Suprapubic skin (tissue), 4 donors: ENCODE measurements at regions not wholly inside any gene's neighbourhood (a gene's known extent, or its start where the extent isn't known, plus 50 kb on each side); places are given as distances from the start of the nearest gene placed in this dataset.

Experiments
- DNase-seq, 2 donors: peaks; one replicate each; pipeline ENCODE4 v3.0.0-alpha.2; 2019; ENCODE audit warnings: low spot score in 2 of 2
- H3K27ac ChIP-seq: fragments of 200-600 bp; sonication (generic); one replicate; pipeline ENCODE4 v1.5.1; 2019
- H3K27me3 ChIP-seq: fragments of 200-600 bp; sonication (generic); one replicate; pipeline ENCODE4 v1.5.1; 2019
- H3K36me3 ChIP-seq: fragments of 200-600 bp; sonication (generic); one replicate; pipeline ENCODE4 v1.5.1; 2019
- H3K4me1 ChIP-seq: fragments of 200-600 bp; sonication (generic); one replicate; pipeline ENCODE4 v1.5.1; 2019
- H3K4me3 ChIP-seq: fragments of 200-600 bp; sonication (generic); one replicate; pipeline ENCODE4 v1.5.1; 2019; ENCODE audit warnings: mild to moderate bottlenecking
- H3K9me3 ChIP-seq: fragments of 200-600 bp; sonication (generic); one replicate; pipeline ENCODE4 v1.5.1; 2019
- CTCF ChIP-seq, 2 donors: fragments of 200-600 bp in 1 of 2; fragments of 450-650 bp in 1 of 2; sonication (generic) in 1 of 2; IDR thresholded peaks; one replicate each; pipeline ENCODE4 v1.5.1; 2016 to 2019; ENCODE audit warnings: antibody characterized with exemption in 2 of 2, mild to moderate bottlenecking in 1 of 2, moderate library complexity in 1 of 2
- EP300 ChIP-seq: sonication (generic); formaldehyde crosslinking; IDR thresholded peaks from one replicate; pipeline ENCODE4 v1.6.1; 2017; ENCODE audit warnings: antibody characterized with exemption
- POLR2A ChIP-seq, 2 donors: fragments of 450-650 bp; IDR thresholded peaks; one replicate each; pipeline ENCODE4 v1.6.1; 2017; ENCODE audit warnings: antibody characterized with exemption in 2 of 2, mild to moderate bottlenecking in 2 of 2, moderate library complexity in 2 of 2
- POLR2AphosphoS5 ChIP-seq, 3 donors: sonication (generic); formaldehyde crosslinking; IDR thresholded peaks; one replicate each; pipeline ENCODE4 v1.6.1; 2017; ENCODE audit warnings: antibody characterized with exemption in 3 of 3
- WGBS: methylation state at CpG from one replicate; pipeline ENCODE4 v1.1.5; 2018; 5-methylcytosine and 5-hydroxymethylcytosine counted together

DNA sequence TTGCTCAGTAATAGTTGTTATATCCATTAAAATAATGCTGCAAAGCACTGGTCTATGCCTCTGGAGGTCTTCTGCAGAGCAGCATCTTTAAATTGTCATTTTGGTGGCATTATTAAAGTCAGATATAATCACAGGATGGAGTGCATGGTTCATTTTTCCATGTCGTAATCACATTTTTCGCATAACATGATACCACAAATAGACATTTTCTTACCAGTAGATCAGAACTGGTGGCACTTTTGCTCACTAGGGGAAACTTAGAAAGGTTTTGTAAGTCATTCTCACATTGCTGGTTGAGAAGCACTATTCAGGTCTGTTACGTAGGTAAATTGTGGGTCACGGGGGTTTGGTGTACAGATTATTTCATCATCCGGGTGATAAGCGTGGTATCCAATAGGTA lies 484.5 kb upstream of the PRKX start:
- H3K27ac ChIP-seq, result no peak overlapping the region
- no peaks in the 10 kb centered on the region for H3K4me1 ChIP-seq
- TF ChIP-seq EP300 (no peak), POLR2AphosphoS5 (IDR thresholded peaks at IDR 0.05) (no peak), CTCF (IDR thresholded peaks at IDR 0.05) (no peak), POLR2A (IDR thresholded peaks at IDR 0.05) (no peak)
- H3K4me3 ChIP-seq, result no peak overlapping the region
- WGBS, result 91% methylated on average over 6 of the region's 6 CpGs
- H3K36me3 ChIP-seq, result no peaks in the 10 kb centered on the region
- DNase-seq, result no peak
- no peaks in the 10 kb centered on the region for H3K9me3 ChIP-seq
- no peaks in the 10 kb centered on the region for H3K27me3 ChIP-seq

- Histone ChIP-seq H3K27ac (no peak overlapping the region), H3K4me1 (no peaks in the 10 kb centered on the region), H3K27me3 (no peaks in the 10 kb centered on the region), H3K9me3 (no peaks in the 10 kb centered on the region), H3K36me3 (no peaks in the 10 kb centered on the region), H3K4me3 (no peak overlapping the region)
- DNase-seq, result no peak
- WGBS, result 83% methylated on average over 6 of the region's 6 CpGs
- TF ChIP-seq POLR2A (IDR thresholded peaks at IDR 0.05) (no peak), EP300 (no peak), POLR2AphosphoS5 (IDR thresholded peaks at IDR 0.05) (no peak), CTCF (IDR thresholded peaks at IDR 0.05) (no peak)
Measured at GRCh38 chrX:4193500-4194155, 480.2 kb upstream of the PRKX start.

GRCh38 chrX:4186331-4186730 lies 472.9 kb upstream of the PRKX start:
- no peaks in the 10 kb centered on the region for H3K9me3 ChIP-seq
- no peaks in the 10 kb centered on the region for H3K4me1 ChIP-seq
- no peak overlapping the region for H3K27ac ChIP-seq
- no peaks in the 10 kb centered on the region for H3K36me3 ChIP-seq
- 54% methylated on average over 2 of the region's 2 CpGs for WGBS
- TF ChIP-seq EP300, result no peak
- TF ChIP-seq POLR2AphosphoS5 (IDR thresholded peaks at IDR 0.05), result no peak
- TF ChIP-seq POLR2A (IDR thresholded peaks at IDR 0.05), result no peak
- TF ChIP-seq CTCF (IDR thresholded peaks at IDR 0.05), result no peak
- no peaks in the 10 kb centered on the region for H3K27me3 ChIP-seq
- DNase-seq, result no peak
- H3K4me3 ChIP-seq, result no peak overlapping the region

DNA sequence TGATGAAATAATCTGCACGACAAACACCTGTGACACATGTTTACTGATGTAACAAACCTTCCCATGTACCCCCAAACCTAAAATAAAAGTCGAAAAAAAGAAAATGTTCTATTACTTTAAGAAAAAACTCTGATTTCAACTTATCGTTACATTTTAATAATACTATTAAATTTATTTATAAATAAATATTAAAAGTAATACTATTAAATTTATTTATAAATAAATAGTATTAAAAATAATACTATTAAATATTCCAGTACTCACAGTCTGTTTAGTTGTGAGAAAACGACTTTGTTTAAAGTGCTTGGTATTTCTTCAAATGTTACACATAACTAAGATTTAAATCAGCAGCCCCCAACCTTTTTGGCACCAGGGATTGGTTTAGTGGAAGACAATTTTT lies 471.6 kb upstream of the PRKX start:
- no peaks in the 10 kb centered on the region for H3K36me3 ChIP-seq
- H3K4me1 ChIP-seq, result no peaks in the 10 kb centered on the region
- H3K27me3 ChIP-seq, result no peaks in the 10 kb centered on the region
- H3K27ac ChIP-seq, result no peak overlapping the region
- TF ChIP-seq POLR2A (IDR thresholded peaks at IDR 0.05) (no peak), POLR2AphosphoS5 (IDR thresholded peaks at IDR 0.05) (no peak), EP300 (no peak), CTCF (IDR thresholded peaks at IDR 0.05) (no peak)
- WGBS, result 94% methylated on average over 4 of the region's 4 CpGs
- DNase-seq, result no peak
- no peaks in the 10 kb centered on the region for H3K9me3 ChIP-seq
- H3K4me3 ChIP-seq, result no peak overlapping the region

- H3K27me3 ChIP-seq, result no peaks in the 10 kb centered on the region
- H3K36me3 ChIP-seq, result no peaks in the 10 kb centered on the region
- DNase-seq, result no peak
- H3K4me3 ChIP-seq, result no peak overlapping the region
- no peak overlapping the region for H3K27ac ChIP-seq
- WGBS, result 65% methylated on average over 3 of the region's 3 CpGs
- no peaks in the 10 kb centered on the region for H3K9me3 ChIP-seq
- H3K4me1 ChIP-seq, result no peaks in the 10 kb centered on the region
- TF ChIP-seq POLR2A (IDR thresholded peaks at IDR 0.05) (no peak), CTCF (IDR thresholded peaks at IDR 0.05) (no peak), POLR2AphosphoS5 (IDR thresholded peaks at IDR 0.05) (no peak), EP300 (no peak)
Measured at GRCh38 chrX:4182408-4182806, 469.0 kb upstream of the PRKX start.
